ENCODE measurements at regions not wholly inside any gene's neighbourhood (a gene's known extent, or its start where the extent isn't known, plus 50 kb on each side); places are given as distances from the start of the nearest gene placed in this dataset.

- ChIA-PET POLR2A (no interaction called here), CTCF (no interaction called here)
- H3K4me3 Mint-ChIP-seq, result no peak overlapping the region
- H3K36me3 Mint-ChIP-seq, result no peaks in the 10 kb centered on the region
- no peak overlapping the region for H3K27ac Mint-ChIP-seq
- peaks cover 9% of the 10 kb centered on the region for H3K9me3 Mint-ChIP-seq
- no peaks in the 10 kb centered on the region; the same call in 1 of the 2 replicates for H3K27me3 Mint-ChIP-seq (ENCODE audit: low read depth)
- no peak for TF ChIP-seq TP53 (CRISPR knock-in tag; IDR thresholded peaks at IDR 0.05)
- no peak for TF ChIP-seq MLX (CRISPR knock-in tag; IDR thresholded peaks at IDR 0.05)
- TF ChIP-seq SMAD4 (CRISPR knock-in tag; IDR thresholded peaks at IDR 0.05), result no peak
- no peak for TF ChIP-seq ERG (CRISPR knock-in tag; IDR thresholded peaks at IDR 0.05)
- no peak for TF ChIP-seq JUN (CRISPR knock-in tag; IDR thresholded peaks at IDR 0.05)
- TF ChIP-seq, protein P1, sequence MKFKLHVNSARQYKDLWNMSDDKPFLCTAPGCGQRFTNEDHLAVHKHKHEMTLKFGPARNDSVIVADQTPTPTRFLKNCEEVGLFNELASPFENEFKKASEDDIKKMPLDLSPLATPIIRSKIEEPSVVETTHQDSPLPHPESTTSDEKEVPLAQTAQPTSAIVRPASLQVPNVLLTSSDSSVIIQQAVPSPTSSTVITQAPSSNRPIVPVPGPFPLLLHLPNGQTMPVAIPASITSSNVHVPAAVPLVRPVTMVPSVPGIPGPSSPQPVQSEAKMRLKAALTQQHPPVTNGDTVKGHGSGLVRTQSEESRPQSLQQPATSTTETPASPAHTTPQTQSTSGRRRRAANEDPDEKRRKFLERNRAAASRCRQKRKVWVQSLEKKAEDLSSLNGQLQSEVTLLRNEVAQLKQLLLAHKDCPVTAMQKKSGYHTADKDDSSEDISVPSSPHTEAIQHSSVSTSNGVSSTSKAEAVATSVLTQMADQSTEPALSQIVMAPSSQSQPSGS (CRISPR knock-in tag; IDR thresholded peaks at IDR 0.05; ENCODE audit: borderline replicate concordance, low read depth), result no peak
- TF ChIP-seq, protein P2, sequence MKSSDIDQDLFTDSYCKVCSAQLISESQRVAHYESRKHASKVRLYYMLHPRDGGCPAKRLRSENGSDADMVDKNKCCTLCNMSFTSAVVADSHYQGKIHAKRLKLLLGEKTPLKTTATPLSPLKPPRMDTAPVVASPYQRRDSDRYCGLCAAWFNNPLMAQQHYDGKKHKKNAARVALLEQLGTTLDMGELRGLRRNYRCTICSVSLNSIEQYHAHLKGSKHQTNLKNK (CRISPR knock-in tag; IDR thresholded peaks at IDR 0.05), result no peak
- no peak for TF ChIP-seq ZNF416 (CRISPR knock-in tag; IDR thresholded peaks at IDR 0.05)
- no peak for TF ChIP-seq MAX (CRISPR knock-in tag; IDR thresholded peaks at IDR 0.05)
- no peak for TF ChIP-seq ZNF423 (CRISPR knock-in tag; IDR thresholded peaks at IDR 0.05)
- no peak for TF ChIP-seq PREB (CRISPR knock-in tag; IDR thresholded peaks at IDR 0.05; ENCODE audit: borderline replicate concordance)
- TF ChIP-seq ZNF396 (CRISPR knock-in tag; IDR thresholded peaks at IDR 0.05; ENCODE audit: borderline replicate concordance), result no peak
- TF ChIP-seq, protein P3, sequence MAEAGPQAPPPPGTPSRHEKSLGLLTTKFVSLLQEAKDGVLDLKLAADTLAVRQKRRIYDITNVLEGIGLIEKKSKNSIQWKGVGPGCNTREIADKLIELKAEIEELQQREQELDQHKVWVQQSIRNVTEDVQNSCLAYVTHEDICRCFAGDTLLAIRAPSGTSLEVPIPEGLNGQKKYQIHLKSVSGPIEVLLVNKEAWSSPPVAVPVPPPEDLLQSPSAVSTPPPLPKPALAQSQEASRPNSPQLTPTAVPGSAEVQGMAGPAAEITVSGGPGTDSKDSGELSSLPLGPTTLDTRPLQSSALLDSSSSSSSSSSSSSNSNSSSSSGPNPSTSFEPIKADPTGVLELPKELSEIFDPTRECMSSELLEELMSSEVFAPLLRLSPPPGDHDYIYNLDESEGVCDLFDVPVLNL (CRISPR knock-in tag; IDR thresholded peaks at IDR 0.05; ENCODE audit: borderline replicate concordance, low read depth), result no peak
- TF ChIP-seq ZNF671 (CRISPR knock-in tag; IDR thresholded peaks at IDR 0.05), result no peak
- TF ChIP-seq, protein P4, sequence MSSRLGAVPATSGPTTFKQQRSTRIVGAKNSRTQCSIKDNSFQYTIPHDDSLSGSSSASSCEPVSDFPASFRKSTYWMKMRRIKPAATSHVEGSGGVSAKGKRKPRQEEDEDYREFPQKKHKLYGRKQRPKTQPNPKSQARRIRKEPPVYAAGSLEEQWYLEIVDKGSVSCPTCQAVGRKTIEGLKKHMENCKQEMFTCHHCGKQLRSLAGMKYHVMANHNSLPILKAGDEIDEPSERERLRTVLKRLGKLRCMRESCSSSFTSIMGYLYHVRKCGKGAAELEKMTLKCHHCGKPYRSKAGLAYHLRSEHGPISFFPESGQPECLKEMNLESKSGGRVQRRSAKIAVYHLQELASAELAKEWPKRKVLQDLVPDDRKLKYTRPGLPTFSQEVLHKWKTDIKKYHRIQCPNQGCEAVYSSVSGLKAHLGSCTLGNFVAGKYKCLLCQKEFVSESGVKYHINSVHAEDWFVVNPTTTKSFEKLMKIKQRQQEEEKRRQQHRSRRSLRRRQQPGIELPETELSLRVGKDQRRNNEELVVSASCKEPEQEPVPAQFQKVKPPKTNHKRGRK (CRISPR knock-in tag; IDR thresholded peaks at IDR 0.05; ENCODE audit: borderline replicate concordance), result no peak
- no peak for TF ChIP-seq FOXK1 (CRISPR knock-in tag; IDR thresholded peaks at IDR 0.05)
- TF ChIP-seq, protein P5, sequence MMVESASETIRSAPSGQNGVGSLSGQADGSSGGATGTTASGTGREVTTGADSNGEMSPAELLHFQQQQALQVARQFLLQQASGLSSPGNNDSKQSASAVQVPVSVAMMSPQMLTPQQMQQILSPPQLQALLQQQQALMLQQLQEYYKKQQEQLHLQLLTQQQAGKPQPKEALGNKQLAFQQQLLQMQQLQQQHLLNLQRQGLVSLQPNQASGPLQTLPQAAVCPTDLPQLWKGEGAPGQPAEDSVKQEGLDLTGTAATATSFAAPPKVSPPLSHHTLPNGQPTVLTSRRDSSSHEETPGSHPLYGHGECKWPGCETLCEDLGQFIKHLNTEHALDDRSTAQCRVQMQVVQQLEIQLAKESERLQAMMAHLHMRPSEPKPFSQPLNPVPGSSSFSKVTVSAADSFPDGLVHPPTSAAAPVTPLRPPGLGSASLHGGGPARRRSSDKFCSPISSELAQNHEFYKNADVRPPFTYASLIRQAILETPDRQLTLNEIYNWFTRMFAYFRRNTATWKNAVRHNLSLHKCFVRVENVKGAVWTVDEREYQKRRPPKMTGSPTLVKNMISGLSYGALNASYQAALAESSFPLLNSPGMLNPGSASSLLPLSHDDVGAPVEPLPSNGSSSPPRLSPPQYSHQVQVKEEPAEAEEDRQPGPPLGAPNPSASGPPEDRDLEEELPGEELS (CRISPR knock-in tag; IDR thresholded peaks at IDR 0.05), result no peak
- no peak for TF ChIP-seq ZBTB43 (CRISPR knock-in tag; IDR thresholded peaks at IDR 0.05)
- TF ChIP-seq ZNF317 (CRISPR knock-in tag; IDR thresholded peaks at IDR 0.05; ENCODE audit: borderline replicate concordance, low read depth), result no peak
- no peak for TF ChIP-seq RELA (CRISPR knock-in tag; IDR thresholded peaks at IDR 0.05; ENCODE audit: borderline replicate concordance)
- no peak for ATAC-seq
- no peaks in the 10 kb centered on the region for H3K4me1 Mint-ChIP-seq
- no peak for DNase-seq (ENCODE audit: low spot score)
Observed at GRCh38 chrX:25356456-25356855, 340.7 kb upstream of the ARX start.

Data from WTC11 (cell line).